ENCODE measurements at regions not wholly inside any gene's neighbourhood (a gene's known extent, or its start where the extent isn't known, plus 50 kb on each side); places are given as distances from the start of the nearest gene placed in this dataset.

- H3K4me1 ChIP-seq: no peaks in the 10 kb centered on the region
- no peak for TF ChIP-seq CTCF (IDR thresholded peaks at IDR 0.05 in 8 of 11, conservative IDR thresholded peaks at IDR 0.05 in 3 of 11)
- no peak for TF ChIP-seq POLR2A (IDR thresholded peaks at IDR 0.05)
- no peak for TF ChIP-seq POLR2AphosphoS5 (IDR thresholded peaks at IDR 0.05)
- H3K4me3 ChIP-seq: no peak overlapping the region
- H3K36me3 ChIP-seq: no peaks in the 10 kb centered on the region
- no peaks in the 10 kb centered on the region for H3K9me3 ChIP-seq
- DNase-seq: no peak
- no peak overlapping the region for H3K27ac ChIP-seq
- WGBS, 5 donors: 32 to 63% (median 43%) methylated on average over 2 of the region's 2 CpGs
- intact Hi-C loops (cut with DNase I; ENCODE audit: low total_unique reads): no loop called here
- no peaks in the 10 kb centered on the region for H3K27me3 ChIP-seq (replicated peaks in 1 of 7)
These were observed 2052.8 kb upstream of the TENM3 start for GRCh38 chr4:180190382-180190781.

- TF ChIP-seq POLR2AphosphoS5 (IDR thresholded peaks at IDR 0.05) (no peak), POLR2A (IDR thresholded peaks at IDR 0.05) (no peak), CTCF (IDR thresholded peaks at IDR 0.05 in 8 of 11, conservative IDR thresholded peaks at IDR 0.05 in 3 of 11) (no peak)
- Histone ChIP-seq H3K4me1 (no peaks in the 10 kb centered on the region), H3K27me3 (replicated peaks in 1 of 7) (no peaks in the 10 kb centered on the region), H3K27ac (no peak overlapping the region), H3K36me3 (no peaks in the 10 kb centered on the region), H3K9me3 (no peaks in the 10 kb centered on the region), H3K4me3 (no peak overlapping the region)
- DNase-seq: no peak
- intact Hi-C loops (cut with DNase I; ENCODE audit: low total_unique reads): no loop called here
- WGBS, 5 donors: 54 to 75% (median 56%) methylated on average over 6 of the region's 6 CpGs
These were observed 2045.7 kb upstream of the TENM3 start for GRCh38 chr4:180197471-180197870.

GRCh38 chr4:180203349-180203748, 2039.9 kb upstream of the TENM3 start:
- H3K27me3 ChIP-seq (replicated peaks in 1 of 7): no peaks in the 10 kb centered on the region
- no peak for DNase-seq
- H3K4me3 ChIP-seq: no peak overlapping the region
- intact Hi-C loops (cut with DNase I; ENCODE audit: low total_unique reads): no loop called here
- H3K4me1 ChIP-seq: no peaks in the 10 kb centered on the region
- H3K36me3 ChIP-seq: no peaks in the 10 kb centered on the region
- 75 to 84% (median 79%) methylated on average over 3 of the region's 3 CpGs for WGBS, 5 donors
- TF ChIP-seq POLR2AphosphoS5 (IDR thresholded peaks at IDR 0.05) (no peak), POLR2A (IDR thresholded peaks at IDR 0.05) (no peak), CTCF (IDR thresholded peaks at IDR 0.05 in 8 of 11, conservative IDR thresholded peaks at IDR 0.05 in 3 of 11) (no peak)
- H3K27ac ChIP-seq: no peak overlapping the region
- no peaks in the 10 kb centered on the region for H3K9me3 ChIP-seq

GRCh38 chr4:180205276-180205675, 2037.9 kb upstream of the TENM3 start:
- Histone ChIP-seq H3K27ac (no peak overlapping the region), H3K9me3 (no peaks in the 10 kb centered on the region), H3K27me3 (replicated peaks in 1 of 7) (no peaks in the 10 kb centered on the region), H3K4me3 (no peak overlapping the region), H3K4me1 (no peaks in the 10 kb centered on the region), H3K36me3 (no peaks in the 10 kb centered on the region)
- 80 to 92% (median 87%) methylated on average over 4 of the region's 4 CpGs for WGBS, 5 donors
- no peak for DNase-seq
- no peak for TF ChIP-seq POLR2A (IDR thresholded peaks at IDR 0.05)
- no peak for TF ChIP-seq POLR2AphosphoS5 (IDR thresholded peaks at IDR 0.05)
- no peak for TF ChIP-seq CTCF (IDR thresholded peaks at IDR 0.05 in 8 of 11, conservative IDR thresholded peaks at IDR 0.05 in 3 of 11)
- intact Hi-C loops (cut with DNase I; ENCODE audit: low total_unique reads): no loop called here
